Suppressor macrophage treated with lipopolysaccharide for 4 hours (primary cell): ENCODE measurements at regions not wholly inside any gene's neighbourhood (a gene's known extent, or its start where the extent isn't known, plus 50 kb on each side); places are given as distances from the start of the nearest gene placed in this dataset.

Experiments
- DNase-seq: peaks from one replicate; pipeline ENCODE4 v3.0.0-alpha.2; 2020

DNA sequence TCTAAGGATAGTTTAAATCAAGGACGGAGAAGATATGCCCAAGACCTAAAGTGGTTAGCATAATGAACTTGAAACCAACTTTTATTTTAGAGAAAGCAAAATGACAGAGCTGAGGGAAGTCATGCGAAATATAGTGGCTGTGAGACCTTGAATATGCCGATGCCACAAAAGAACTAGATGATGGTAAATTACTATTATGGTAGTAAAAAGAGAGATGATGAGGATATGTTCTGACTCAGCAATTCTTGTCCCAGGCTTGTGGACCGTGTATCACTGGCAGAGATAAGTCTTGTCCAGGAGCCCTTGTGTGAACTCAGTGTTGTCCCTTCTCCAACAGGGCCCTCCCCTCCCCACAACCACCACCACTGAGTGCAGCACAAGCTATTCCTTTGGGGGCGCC, 1605.6 kb upstream of the TENM3 start:
- no peak for DNase-seq

DNA sequence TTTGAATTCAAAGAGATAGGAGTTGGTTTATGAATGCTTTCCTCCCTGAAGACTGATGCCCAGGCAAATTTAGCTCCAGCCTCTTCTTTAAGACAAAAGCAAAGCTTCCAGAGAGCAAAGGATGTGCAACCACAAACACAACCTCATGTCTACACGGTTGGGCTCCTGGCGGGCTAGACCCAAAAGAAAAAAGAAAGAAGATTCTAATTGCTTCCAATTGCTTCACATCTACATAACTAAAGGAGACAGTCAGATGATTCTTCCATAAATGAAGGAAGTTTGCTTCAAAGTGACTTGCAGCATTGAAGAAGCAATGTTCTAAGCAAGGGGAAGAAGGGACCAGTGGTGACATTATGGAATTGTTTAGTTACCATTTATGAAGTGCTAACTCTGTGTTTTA, 1603.0 kb upstream of the TENM3 start:
- no peak for DNase-seq

DNA sequence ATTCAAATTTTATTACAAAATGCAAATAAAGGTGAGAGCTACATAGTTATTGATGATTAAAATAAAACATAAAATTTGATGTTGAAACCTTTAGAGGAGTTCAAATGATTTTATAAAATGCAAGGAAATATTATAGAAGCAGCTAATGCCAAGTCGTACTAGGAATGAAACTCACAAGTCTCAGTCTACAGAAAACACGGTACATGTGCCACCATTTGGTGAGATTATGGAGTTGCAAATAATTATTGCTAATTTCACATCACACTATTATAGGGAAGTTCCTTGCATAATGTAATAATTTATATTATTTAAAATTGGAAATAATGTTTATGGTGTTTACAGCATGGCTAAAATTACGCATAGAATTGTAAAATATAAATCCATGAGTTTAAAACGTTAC, 1601.7 kb upstream of the TENM3 start:
- no peak for DNase-seq

DNA sequence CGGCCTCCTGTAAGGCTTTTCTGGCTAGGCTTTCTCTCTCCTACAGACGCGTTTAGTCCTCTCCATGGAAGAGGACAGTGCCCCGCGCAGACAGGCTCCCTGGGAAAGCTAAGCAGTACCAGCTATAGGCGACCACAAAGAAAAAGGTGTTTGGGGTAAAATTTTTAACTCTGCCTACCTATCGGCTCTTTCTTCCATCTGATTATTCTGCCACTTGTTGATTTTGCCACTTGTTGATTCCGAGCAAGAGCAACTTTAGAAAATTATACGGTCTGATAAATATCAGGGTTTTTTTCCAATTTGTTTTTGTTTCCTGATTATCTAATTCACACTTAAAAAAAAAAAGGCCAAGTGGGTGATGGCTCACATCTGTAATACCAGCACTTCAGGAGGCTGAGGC, 1600.5 kb upstream of the TENM3 start:
- DNase-seq, result no peak

DNA sequence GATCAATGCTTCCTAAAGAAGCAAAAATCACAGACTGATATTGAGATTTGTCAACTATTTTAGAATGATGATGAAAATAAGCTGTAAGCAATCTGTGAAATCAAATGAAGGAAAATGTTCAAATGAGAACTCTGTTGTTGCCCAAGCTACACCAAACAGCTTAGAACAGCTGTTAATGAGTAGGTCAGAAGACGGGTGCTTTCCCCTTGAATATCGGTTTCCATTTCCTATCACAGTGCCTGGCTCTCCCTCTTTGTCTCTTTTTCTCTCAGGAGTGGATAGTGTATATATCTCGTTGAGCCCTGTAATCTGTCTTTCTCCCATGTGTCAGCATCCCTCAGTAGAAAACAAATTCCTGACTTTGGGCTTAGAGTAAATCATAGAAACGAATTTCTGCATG, 1592.9 kb upstream of the TENM3 start:
- DNase-seq, result no peak

DNA sequence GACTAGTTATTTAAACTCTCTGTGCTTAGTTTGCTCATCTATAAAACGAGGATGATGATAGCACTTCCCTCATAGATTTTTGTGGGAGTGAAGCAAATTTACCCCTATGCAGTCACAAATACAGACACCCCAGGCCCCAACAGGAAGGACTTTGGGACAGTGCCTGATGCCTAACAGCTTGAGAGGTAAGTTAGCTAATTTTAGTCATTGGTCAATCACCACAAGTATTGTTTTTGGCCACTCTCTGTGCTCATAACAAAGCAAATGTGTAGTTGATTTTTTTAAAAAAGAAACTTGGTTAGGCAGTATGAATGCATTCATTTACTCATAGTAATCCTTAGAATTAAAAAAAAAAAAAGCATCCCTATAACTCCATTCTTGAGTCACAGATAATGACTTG, 1590.7 kb upstream of the TENM3 start:
- no peak for DNase-seq

DNA sequence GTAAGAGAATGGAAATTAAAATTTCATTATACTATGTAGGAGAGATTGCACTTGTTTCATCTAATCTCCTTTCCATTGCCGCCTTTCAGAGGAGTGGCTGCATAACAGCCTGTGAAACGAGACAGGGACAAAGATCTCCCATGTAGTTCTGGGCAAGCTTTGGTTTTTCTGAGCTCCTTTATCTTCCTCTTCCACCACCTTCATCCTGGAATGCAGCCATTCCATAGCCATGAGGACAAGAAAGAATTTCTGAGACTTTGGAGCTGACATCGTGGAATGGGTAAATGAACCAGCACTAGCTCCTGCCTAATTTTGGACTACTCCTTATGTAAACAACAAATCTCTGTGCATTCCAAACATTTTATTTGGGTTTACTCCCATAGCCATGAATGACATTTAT, 1587.3 kb upstream of the TENM3 start:
- DNase-seq, result no peak

DNA sequence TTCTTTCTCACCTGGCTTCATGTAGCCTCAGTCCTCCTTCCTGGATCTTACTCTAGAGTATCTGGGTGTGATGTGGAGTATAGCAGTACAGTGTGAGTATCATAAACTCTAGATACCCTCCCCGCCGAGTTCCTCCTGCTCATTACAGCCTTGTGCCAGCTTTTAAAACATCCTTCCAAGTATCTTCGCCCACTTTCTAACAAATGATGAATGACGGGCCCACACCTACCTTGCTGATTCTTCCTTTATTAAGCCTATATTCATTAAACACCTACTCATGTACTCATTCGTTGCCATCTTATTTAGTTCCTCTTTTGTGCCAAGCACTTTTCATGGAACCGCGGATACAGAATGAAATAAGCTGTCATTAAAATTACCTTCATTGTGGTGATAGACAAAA, 1585.3 kb upstream of the TENM3 start:
- no peak for DNase-seq

DNA sequence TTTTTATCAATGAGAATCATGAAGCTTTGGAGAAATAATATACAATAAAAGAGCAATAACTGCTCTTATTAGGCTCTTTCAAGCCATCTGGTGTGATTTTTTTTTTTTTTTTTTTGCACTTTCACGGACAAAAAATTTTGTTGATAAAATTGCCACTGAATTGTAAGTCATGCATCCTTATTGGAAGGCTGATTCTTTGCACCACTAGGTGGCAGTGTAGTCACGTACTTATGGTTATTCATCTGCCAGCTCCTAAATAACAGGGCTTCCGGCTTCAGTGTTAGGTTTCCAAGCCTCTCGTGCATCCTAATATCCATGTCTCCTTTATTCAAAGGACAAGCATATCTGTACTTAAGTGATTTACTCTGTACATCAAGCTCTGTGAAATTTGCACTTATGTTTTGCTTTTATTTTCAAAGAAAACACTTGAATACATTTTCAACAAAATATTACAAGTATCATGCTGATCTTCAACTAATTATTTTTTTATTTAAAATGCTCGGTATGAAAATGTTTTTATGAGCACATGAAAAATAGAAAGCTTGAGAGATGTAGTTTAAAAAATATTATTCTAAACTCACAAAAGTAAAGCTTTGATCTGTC, 1578.3 kb upstream of the TENM3 start:
- peak; percentile 86 for DNase-seq

DNA sequence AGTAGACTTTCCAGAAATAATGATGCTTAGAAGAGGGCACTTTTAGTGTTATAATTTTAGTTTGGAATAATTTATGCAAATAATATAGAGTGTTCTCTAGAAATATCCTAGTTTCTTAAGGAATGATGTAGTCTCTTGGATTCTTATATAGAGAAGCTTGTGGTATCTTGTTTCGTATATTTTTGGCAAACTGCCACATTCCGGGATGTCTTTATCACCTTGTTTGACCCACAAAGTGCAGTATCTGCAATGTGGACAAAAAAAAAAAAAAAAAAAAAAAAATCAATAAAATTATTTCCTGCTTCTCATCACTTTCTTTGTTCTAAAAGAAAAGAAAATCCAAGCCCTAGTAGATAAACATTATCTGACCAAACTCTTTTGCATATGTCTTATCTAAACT, 1577.7 kb upstream of the TENM3 start:
- no peak for DNase-seq

DNA sequence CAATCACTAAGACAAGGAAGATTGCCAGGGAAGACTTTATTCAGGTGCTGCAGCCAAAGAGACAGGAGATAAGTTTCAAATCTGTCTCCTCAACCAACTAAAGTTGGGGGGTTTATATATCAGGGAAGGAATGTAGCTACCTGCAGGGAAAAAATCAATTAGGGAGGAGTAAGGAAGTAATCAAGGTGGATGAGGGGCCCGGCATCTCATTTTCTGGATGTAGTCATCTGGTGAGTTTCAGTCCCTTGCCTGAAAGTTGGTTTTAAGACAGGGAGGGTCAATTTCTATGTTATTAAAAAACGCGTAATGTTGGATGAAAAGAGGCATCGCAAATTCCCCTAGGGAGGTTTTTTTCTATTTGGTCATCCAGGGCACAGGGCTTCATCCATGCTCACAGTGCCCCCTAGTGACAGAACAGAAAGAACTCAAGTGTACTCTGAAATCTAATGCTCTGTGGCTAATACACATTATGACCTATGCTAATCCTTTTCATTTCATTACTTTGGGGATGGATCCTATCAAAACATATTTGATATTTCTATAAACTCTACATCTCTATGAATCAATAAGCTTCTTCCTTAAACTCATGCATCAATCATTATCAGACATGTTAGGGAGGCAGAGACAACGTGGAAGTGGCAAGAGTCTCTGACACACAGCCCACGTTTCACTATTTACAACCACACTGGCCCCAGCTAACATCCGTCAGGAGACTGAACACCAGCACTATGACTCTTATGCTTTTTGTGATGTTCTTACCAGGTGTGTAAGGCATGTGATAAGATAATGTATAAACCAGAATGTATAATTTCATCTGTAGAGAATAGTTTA, 1577.0 kb upstream of the TENM3 start:
- DNase-seq, result peak; percentile 60

DNA sequence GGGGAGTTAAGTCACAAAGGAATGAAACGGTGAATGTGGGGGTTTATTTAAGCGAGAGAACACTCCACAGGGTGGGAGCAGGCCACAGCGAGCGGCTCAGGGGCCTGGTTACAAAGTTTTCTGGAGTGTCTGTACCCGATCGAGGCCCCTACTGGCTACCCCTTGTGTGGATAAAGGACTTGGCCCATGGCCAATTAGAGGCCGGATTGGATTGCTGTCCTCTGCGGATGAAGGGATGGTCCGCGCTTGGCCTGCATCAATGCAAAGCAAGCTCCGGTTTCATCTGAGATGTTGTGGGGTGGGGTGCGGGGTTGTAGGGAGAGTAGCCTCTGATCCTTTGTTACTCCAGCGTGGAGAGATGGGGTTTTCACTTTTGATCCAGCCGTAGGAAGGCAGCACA, 1574.5 kb upstream of the TENM3 start:
- DNase-seq, result no peak

DNA sequence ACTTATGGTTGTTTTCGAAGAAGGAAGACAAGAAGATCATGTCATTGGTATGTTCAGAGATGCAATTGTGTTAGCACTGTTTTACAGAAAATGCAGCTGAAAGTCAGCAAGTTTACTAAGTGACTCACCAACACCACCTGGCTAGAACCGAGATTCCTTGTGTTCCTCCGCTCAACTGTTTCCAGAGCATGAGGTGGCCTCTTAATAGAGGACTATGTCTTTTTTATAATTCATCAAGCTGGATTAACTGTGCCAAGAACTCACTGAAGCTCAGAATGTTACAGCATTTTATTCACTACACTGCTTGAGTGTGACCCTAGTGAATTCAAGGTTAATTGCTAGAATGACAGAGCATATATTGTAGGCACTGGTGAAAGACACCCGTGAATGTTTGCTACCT, 1573.5 kb upstream of the TENM3 start:
- DNase-seq, result no peak

DNA sequence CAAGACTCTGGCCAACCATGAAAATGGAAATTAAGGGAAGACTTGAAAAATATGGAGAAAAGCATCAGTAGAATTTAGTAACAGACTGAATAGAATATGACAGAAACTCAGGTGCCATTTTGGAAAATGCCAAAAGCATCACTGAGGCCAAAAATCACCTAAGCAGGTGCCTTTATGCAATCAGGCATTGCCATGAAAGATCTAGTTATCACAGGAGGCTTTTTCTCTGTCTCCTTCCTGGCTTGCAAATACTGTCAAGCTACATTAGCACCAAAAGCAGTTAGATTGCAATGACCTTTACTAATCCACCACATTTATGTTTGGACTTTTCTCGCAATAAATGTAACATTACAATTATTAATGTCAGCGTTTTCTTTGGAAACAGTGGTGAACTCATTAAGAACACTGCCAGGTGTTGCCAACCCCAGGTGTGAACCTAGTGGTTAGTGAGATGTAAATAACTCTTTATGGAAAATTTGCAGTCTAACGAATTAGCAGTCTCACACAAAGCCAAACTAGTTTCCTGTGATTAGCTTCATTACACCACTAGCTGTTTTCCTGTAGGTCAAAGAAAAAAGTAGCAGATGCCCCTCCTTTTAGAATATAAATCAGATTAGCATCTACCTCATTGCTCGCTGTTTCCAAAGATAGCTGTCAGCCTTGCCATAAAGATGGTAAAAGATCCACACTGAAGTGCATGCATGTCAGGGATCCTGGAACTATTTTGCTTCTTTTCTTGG, 1568.4 kb upstream of the TENM3 start:
- no peak for DNase-seq

DNA sequence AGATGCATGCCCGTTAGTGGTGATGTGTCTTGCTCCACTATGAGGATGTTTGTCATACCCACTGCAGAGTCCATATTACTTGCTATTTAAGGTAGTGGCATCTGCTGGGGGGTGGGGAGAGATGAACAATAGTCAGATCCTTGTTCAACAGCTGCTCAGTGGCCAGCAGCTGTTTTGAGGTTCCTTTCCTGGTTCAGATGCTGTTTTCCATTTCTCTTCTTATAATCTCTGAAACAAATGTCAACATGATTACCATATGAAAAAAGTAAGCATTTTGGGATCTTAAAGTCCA, 1567.9 kb upstream of the TENM3 start:
- no peak for DNase-seq

DNA sequence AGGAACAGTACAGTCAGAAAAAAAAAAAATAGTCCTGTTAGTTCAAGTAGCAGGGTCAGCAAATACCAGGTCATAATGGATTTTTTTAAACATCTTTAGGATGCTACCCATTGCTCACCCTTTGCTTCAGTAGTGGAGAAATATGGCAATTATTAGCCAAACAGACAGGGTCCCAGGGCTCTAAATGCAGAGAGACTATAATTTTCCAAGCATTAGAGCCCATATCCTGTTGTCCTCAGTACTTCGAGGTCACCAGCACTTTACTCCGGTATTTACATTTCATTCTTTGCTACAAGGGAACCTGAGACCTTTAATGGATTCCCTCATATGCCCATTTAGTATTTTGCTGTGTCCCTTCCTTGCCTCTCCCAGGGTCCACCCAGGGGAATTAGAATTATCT, 1562.9 kb upstream of the TENM3 start:
- DNase-seq, result no peak

DNA sequence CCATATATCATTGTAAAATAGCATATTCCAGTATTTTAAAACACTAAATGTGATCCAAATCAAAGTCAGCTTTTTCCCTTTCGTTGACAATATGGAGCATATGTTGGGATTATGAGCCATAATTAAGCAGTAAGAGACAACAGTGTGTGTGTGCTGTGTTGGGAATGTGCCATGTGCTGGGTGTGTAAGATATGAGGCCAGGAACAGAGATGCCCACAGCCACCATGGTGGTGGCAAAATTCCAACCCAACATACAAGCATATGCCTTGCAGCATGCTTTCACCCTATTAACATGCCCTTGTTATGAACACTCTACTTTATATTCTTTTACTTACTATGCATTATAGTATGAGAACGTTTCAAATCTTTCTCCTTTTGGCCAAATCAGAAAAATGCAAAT, 1560.4 kb upstream of the TENM3 start:
- DNase-seq, result no peak

DNA sequence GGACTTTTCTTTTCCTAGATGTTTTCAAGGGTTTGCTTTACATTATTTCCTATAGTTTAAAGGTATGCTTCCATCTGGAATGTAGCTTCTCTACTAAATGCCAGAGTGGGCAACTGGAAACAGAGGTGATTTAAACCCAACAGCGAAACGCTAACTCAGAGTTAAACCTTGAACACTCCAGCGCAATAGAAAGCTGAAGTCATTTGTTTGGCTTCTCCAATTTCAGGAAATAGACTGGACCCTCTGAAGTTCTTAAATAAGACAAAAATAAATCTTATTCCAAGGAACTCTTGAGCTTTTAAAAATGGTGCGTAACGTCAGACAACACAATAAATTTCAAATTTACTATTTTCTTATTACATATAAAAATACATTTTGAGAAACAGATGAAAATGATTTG, 1560.0 kb upstream of the TENM3 start:
- DNase-seq, result no peak

DNA sequence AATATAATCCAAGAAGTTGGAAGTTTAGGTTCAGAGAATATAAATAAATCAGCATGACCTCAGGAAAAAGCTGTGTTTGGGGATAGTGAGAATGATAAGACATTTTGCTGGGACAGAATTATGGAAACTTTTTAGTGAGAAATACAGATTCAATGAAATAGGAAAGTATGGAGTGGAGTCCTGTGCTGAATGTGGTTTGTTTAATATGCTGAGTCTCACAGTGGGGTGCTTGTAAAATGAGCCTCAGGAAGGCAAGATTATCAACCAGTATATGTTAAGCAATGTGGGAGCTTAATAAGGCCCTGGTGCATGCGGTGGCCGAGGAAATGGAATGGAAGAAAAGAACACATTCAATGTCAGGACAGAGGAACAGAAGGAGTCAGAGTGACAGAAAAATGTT, 1554.7 kb upstream of the TENM3 start:
- DNase-seq, result no peak

DNA sequence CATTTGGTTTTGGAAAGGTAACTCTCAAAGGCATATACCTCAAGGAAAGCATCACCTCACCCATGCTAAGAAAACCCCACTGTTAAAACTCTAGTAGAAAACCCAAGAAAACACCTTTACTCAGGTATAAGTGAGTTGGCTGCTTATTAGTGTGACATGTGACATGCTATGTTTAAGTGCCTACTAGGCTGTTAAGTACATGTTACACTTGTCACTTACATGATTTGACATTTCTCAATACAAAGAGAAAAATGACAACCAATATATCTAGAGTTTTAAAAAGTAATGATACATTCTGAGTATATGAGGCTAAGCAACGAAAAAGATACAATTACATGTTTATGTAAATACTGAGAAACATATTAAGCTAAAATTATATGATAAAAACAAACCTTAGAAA, 1548.3 kb upstream of the TENM3 start:
- no peak for DNase-seq

DNA sequence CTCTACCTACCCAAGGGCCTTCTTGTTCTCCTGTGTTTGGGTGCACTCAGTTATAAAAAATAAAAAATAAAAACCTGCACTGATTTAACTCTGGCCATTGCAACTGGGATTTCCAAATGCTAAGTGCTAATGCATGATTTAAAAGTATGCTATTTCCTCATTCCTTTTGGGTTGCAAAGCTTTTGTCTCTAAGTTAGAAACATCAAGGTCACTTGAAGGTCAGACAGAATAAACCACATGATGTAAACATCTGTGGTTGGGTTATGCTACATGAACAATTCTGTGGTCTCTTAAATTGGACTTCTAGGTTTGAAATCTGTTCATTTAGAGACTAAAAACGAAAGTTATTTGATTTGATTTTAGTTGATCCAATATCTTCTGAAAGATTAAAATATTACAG, 1547.4 kb upstream of the TENM3 start:
- DNase-seq, result no peak

DNA sequence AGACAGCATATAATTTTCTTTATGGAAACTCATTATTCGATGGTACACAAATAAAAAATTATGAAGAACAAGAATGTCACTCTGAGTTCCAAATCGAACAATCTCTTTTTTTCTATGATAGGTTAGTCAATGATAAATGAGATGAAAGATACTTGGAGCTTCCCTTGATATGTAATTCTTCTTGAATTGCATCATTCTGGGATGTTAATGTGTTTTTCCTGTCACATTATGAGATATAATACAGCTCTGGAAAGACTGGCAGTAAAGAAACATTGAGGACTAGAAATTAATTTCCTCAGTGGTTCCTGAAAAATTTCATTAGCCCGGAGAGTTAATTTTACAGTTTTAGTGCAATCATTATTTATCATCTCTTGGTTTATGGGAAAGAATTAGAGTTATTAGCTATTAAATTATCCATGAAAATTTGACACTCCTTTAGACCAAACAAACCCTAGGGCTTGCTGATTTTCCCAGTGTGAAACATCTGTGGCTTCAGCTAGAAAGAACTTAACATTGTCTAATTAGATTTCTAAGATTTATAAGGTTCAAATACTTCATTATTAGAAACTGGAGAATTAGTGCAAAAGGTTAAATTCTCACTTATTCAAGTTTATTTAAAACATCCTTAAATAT, 1546.6 kb upstream of the TENM3 start:
- DNase-seq, result no peak

DNA sequence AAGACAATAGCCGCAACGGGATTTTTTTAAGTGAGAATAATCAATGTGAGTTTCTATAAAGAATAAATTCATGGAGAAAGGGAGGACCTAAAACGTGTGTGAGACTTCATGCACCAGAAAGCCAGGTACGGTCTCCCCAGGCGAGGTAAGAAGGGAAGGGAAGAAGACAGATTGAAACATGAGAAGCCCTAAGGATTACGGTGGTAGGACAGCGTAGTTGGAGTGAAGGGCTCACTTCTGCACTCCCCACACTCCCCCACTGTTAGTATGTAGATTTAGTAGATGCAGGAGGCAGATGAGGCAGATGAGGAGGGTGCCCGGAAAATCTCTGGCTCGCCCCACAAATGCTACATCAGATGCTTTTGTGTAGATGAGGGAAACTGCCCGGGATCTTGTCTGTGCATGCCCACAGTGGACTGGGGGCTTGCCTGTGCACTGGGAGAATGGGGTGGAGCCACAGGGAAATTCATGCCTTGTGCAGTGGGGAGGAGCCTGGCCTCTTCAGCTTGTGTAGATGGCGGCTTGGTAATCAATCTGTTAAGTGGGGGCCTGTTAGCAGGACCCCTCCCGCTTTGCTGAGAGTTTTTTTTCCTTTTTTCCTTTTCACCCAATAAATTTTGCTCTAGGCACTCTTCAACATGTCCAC, 1544.5 kb upstream of the TENM3 start:
- no peak for DNase-seq

DNA sequence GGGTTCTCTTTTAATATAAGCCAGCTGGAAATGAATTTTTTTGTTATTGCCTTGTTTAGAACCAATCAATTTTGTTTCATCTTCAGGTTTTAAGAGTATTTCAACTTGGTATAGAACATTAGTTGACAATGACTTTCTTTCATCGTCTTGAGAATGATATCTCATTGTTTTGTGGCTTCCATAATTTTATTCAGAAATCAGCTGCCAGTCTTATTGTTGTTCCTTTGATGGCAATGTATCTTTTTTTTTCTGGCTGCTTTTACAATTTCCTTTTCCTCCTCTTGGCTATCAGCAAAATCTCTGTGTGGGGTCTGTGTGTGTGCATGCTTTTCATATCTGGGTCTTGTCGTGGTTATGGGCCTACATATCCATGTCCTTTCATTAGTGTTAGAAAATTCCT, 1536.4 kb upstream of the TENM3 start:
- no peak for DNase-seq
